ENCODE measurements at regions not wholly inside any gene's neighbourhood (a gene's known extent, or its start where the extent isn't known, plus 50 kb on each side); places are given as distances from the start of the nearest gene placed in this dataset.
"Not testable (repeated sequence)": the region's sequence is repeated elsewhere in the genome, so short reads cannot be mapped to it uniquely, and the experiment has no call there.

DNA sequence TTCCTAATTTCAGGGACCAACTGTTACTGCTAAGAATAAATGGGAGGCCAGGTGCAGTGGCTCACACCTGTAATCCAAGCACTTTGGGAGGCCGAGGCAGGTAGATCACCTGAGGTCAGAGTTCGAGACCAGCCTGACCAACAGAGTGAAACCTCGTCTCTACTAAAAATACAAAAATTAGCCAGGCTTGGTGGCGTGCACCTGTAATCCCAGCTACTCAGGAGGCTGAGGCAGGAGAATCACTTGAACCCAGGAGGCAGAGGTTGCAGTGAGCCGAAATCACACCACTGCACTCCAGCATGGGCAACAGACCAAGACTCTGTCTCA lies 95.6 kb upstream of the CHD2 start:
- TF ChIP-seq POLR2A (IDR thresholded peaks at IDR 0.05) = not testable (repeated sequence)
- TF ChIP-seq, protein P1, sequence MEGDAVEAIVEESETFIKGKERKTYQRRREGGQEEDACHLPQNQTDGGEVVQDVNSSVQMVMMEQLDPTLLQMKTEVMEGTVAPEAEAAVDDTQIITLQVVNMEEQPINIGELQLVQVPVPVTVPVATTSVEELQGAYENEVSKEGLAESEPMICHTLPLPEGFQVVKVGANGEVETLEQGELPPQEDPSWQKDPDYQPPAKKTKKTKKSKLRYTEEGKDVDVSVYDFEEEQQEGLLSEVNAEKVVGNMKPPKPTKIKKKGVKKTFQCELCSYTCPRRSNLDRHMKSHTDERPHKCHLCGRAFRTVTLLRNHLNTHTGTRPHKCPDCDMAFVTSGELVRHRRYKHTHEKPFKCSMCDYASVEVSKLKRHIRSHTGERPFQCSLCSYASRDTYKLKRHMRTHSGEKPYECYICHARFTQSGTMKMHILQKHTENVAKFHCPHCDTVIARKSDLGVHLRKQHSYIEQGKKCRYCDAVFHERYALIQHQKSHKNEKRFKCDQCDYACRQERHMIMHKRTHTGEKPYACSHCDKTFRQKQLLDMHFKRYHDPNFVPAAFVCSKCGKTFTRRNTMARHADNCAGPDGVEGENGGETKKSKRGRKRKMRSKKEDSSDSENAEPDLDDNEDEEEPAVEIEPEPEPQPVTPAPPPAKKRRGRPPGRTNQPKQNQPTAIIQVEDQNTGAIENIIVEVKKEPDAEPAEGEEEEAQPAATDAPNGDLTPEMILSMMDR (IDR thresholded peaks at IDR 0.05 in 4 of 5, conservative IDR thresholded peaks at IDR 0.05 in 1 of 5) = not testable (repeated sequence)

All from gastrocnemius medialis (tissue), 4 donors.